HG03066 (cell line): ENCODE measurements at regions not wholly inside any gene's neighbourhood (a gene's known extent, or its start where the extent isn't known, plus 50 kb on each side); places are given as distances from the start of the nearest gene placed in this dataset.

ENCODE experiments used
- ATAC-seq: cut with Tn5 transposase; IDR thresholded peaks from one replicate; pipeline ENCODE4 v1.9.1; 2021; ENCODE audit warnings: low read depth; ENCODE audit not compliant: unreplicated experiment

GRCh38 chr2:199136242-199136641 is 321.5 kb downstream of the SATB2 start:
- ATAC-seq: no peak

- ATAC-seq: no peak
Measured at GRCh38 chr2:199131876-199132275, 325.9 kb downstream of the SATB2 start.

GRCh38 chr2:199131136-199131655 is 326.5 kb downstream of the SATB2 start:
- ATAC-seq: no peak

GRCh38 chr2:199130501-199130900 is 327.2 kb downstream of the SATB2 start:
- ATAC-seq: no peak

GRCh38 chr2:199128476-199129229 is 329.1 kb downstream of the SATB2 start:
- no peak for ATAC-seq

- ATAC-seq: no peak
Measured at GRCh38 chr2:199119796-199120195, 337.9 kb downstream of the SATB2 start.

GRCh38 chr2:199118673-199119112 is 339.0 kb downstream of the SATB2 start:
- ATAC-seq: no peak

- no peak for ATAC-seq
Measured at GRCh38 chr2:199115169-199115568, 342.6 kb downstream of the SATB2 start.

- ATAC-seq: no peak
Measured at GRCh38 chr2:199113111-199113510, 344.6 kb downstream of the SATB2 start.

GRCh38 chr2:199111458-199111857 is 346.3 kb downstream of the SATB2 start:
- no peak for ATAC-seq

GRCh38 chr2:199108056-199108455 is 349.7 kb downstream of the SATB2 start:
- no peak for ATAC-seq

GRCh38 chr2:199105826-199106225 is 351.9 kb downstream of the SATB2 start:
- ATAC-seq: no peak

GRCh38 chr2:199101487-199101886 is 356.3 kb downstream of the SATB2 start:
- no peak for ATAC-seq

- ATAC-seq: no peak
Measured at GRCh38 chr2:199100326-199101110, 357.2 kb downstream of the SATB2 start.

- no peak for ATAC-seq
Measured at GRCh38 chr2:199092419-199092818, 365.3 kb downstream of the SATB2 start.

- no peak for ATAC-seq
Measured at GRCh38 chr2:199085261-199085660, 372.5 kb downstream of the SATB2 start.

- ATAC-seq: no peak
Measured at GRCh38 chr2:199070322-199070949, 387.3 kb downstream of the SATB2 start.

- no peak for ATAC-seq
Measured at GRCh38 chr2:199064201-199064600, 393.5 kb downstream of the SATB2 start.

GRCh38 chr2:199057936-199058335 is 399.8 kb downstream of the SATB2 start:
- no peak for ATAC-seq

GRCh38 chr2:199055336-199055735 is 402.4 kb downstream of the SATB2 start:
- no peak for ATAC-seq
